OCI-LY7 (cell line): ENCODE measurements at regions not wholly inside any gene's neighbourhood (a gene's known extent, or its start where the extent isn't known, plus 50 kb on each side); places are given as distances from the start of the nearest gene placed in this dataset.
A peak's percentile ranks its signal among the peaks of the same experiment; 100 is the strongest.

ENCODE experiments used
- BruUV-seq: library from RNA; stranded (reverse); fragments of 400-500 nt; replicated peaks from 2 replicates; lab custom pipeline; 2021; lab: Mats Ljungman, UMichigan
- CTCF ChIA-PET: fragments of 300-600 bp; sonication (Branson Sonifier 250); formaldehyde crosslinking; loops from one replicate; lab custom pipeline; 2022; ENCODE audit warnings: antibody characterized with exemption; ENCODE audit not compliant: unreplicated experiment; lab: Charles Lee
- POLR2A ChIA-PET: fragments of 300-600 bp; sonication (Branson Sonifier 250); formaldehyde crosslinking; loops from one replicate; lab custom pipeline; 2022; ENCODE audit warnings: antibody characterized with exemption; lab: Charles Lee
- DNase-seq: peaks from one replicate; pipeline ENCODE4 v3.0.0-alpha.2; 2015; ENCODE audit warnings: low spot score
- H2AFZ ChIP-seq: fragments of 200-600 bp; sonication (generic), shearing (Covaris generic); 2 replicates; pipeline ENCODE4 v1.6.1; 2014; ENCODE audit warnings: mild to moderate bottlenecking, antibody characterized with exemption, low read length, moderate library complexity
- H3K27ac ChIP-seq: fragments of 200-600 bp; sonication (generic); 2 replicates; pipeline ENCODE4 v1.5.1; 2014; ENCODE audit warnings: mixed run types, low read depth, mild to moderate bottlenecking, moderate library complexity, low read length, inconsistent platforms; ENCODE audit not compliant: poor library complexity, severe bottlenecking
- H3K36me3 ChIP-seq: fragments of 200-600 bp; sonication (generic); 2 replicates; pipeline ENCODE4 v1.6.1; 2014; ENCODE audit warnings: mild to moderate bottlenecking, antibody characterized with exemption, low read length, moderate library complexity, mixed read lengths; ENCODE audit not compliant: insufficient read depth
- H3K4me1 ChIP-seq: fragments of 200-600 bp; sonication (generic); 2 replicates; pipeline ENCODE4 v1.5.1; 2014; ENCODE audit warnings: mild to moderate bottlenecking, low read length; ENCODE audit not compliant: insufficient read depth, poor library complexity, severe bottlenecking
- H3K4me2 ChIP-seq: fragments of 200-600 bp; sonication (generic); 2 replicates; pipeline ENCODE4 v1.6.1; 2014; ENCODE audit warnings: mild to moderate bottlenecking, low read length
- H3K4me3 ChIP-seq: fragments of 200-600 bp; sonication (generic); 2 replicates; pipeline ENCODE4 v1.5.1; 2014; ENCODE audit warnings: mild to moderate bottlenecking, low read depth, low read length; ENCODE audit not compliant: poor library complexity, severe bottlenecking
- H3K79me2 ChIP-seq: fragments of 200-600 bp; sonication (generic); 2 replicates; pipeline ENCODE4 v1.6.1; 2016; ENCODE audit warnings: low read depth, mild to moderate bottlenecking, low read length, moderate library complexity, mixed read lengths; ENCODE audit not compliant: insufficient read depth
- H3K9me2 ChIP-seq: fragments of 200-600 bp; sonication (generic); 2 replicates; pipeline ENCODE4 v1.6.1; 2016; ENCODE audit warnings: mild to moderate bottlenecking, low read length, mixed read lengths; ENCODE audit not compliant: insufficient read depth
- H3K9me3 ChIP-seq: fragments of 200-600 bp; sonication (generic); 2 replicates; pipeline ENCODE4 v1.6.1; 2014; ENCODE audit warnings: mild to moderate bottlenecking, mixed run types, low read length, mixed read lengths
- H4K20me1 ChIP-seq: fragments of 200-600 bp; sonication (generic); 2 replicates; pipeline ENCODE4 v1.6.1; 2014; ENCODE audit warnings: mild to moderate bottlenecking, antibody characterized with exemption, low read length, moderate library complexity, mixed read lengths; ENCODE audit not compliant: insufficient read depth
- EZH2phosphoT487 ChIP-seq: fragments of 200-600 bp; sonication (generic); IDR thresholded peaks from 2 replicates; pipeline ENCODE4 v1.6.1; 2018; ENCODE audit warnings: low read depth, borderline replicate concordance, mild to moderate bottlenecking, mixed run types, antibody characterized with exemption, low read length, moderate library complexity, mixed read lengths
- intact Hi-C: fragments of 100-400 bp; cut with micrococcal nuclease; formaldehyde crosslinking; loops from one replicate; pipeline ENCODE4 v1.10.0; 2022; ENCODE audit not compliant: unreplicated experiment
- TF ChIP-seq, protein P1 (sequence below): fragments of 200-600 bp; sonication (generic); conservative IDR thresholded peaks from 2 replicates; pipeline ENCODE4 v1.5.1; 2014; ENCODE audit warnings: mild to moderate bottlenecking, antibody characterized with exemption, low read length, moderate library complexity, mixed read lengths

DNA sequence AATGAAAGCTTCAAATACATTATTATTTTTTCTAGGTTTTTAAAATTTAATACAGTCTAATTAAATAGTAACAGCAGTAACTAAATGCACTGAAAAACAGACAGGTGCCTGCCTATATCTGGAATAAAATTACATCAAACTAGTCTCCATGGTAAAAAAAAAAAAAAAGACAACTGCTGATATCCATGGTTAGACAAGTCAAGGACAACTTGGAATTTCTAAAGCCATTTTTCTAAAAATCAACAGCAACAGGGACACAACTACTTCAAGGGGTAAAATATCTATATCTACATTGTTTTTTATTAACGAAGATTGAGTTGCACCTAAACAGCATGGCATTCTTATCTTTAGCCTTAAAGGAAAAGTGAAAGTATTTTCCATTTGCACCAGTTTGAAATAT is 74.7 kb upstream of the VPREB1 start:
- Histone ChIP-seq H3K4me1 (peaks cover 69% of the 10 kb centered on the region), H4K20me1 (no peaks in the 10 kb centered on the region), H3K9me2 (no peaks in the 10 kb centered on the region), H3K4me3 (peak overlapping the region; percentile 52), H3K27ac (peak overlapping the region; percentile 99), H3K4me2 (peak overlapping the region; percentile 98), H3K79me2 (peaks cover 7% of the 10 kb centered on the region; the same call in 1 of the 2 replicates), H3K9me3 (no peaks in the 10 kb centered on the region), H2AFZ (peak overlapping the region; percentile 75), H3K36me3 (no peaks in the 10 kb centered on the region)
- no peak for DNase-seq
- CTCF ChIA-PET, result interaction anchor here (0.6 to 1.5 kb wide), 3 partner anchors 14 to 59 kb away, joined by 3 to 4 read pairs (median 3); no protein-coding TSS in a partner anchor
- POLR2A ChIA-PET, result interaction anchor here (0.5 to 12.0 kb wide), 5 partner anchors 8 to 127 kb away, joined by 3 to 148 read pairs (median 16); no protein-coding TSS in a partner anchor
- TF ChIP-seq, protein P1, sequence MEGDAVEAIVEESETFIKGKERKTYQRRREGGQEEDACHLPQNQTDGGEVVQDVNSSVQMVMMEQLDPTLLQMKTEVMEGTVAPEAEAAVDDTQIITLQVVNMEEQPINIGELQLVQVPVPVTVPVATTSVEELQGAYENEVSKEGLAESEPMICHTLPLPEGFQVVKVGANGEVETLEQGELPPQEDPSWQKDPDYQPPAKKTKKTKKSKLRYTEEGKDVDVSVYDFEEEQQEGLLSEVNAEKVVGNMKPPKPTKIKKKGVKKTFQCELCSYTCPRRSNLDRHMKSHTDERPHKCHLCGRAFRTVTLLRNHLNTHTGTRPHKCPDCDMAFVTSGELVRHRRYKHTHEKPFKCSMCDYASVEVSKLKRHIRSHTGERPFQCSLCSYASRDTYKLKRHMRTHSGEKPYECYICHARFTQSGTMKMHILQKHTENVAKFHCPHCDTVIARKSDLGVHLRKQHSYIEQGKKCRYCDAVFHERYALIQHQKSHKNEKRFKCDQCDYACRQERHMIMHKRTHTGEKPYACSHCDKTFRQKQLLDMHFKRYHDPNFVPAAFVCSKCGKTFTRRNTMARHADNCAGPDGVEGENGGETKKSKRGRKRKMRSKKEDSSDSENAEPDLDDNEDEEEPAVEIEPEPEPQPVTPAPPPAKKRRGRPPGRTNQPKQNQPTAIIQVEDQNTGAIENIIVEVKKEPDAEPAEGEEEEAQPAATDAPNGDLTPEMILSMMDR, result no peak
- no peak for TF ChIP-seq EZH2phosphoT487
- no TSS peak for BruUV-seq
- intact Hi-C loops, result loop anchor here (2.0 to 10.0 kb wide), 4 partner anchors 59 to 865 kb away; partner anchors contain the start of gene IGLL5

DNA sequence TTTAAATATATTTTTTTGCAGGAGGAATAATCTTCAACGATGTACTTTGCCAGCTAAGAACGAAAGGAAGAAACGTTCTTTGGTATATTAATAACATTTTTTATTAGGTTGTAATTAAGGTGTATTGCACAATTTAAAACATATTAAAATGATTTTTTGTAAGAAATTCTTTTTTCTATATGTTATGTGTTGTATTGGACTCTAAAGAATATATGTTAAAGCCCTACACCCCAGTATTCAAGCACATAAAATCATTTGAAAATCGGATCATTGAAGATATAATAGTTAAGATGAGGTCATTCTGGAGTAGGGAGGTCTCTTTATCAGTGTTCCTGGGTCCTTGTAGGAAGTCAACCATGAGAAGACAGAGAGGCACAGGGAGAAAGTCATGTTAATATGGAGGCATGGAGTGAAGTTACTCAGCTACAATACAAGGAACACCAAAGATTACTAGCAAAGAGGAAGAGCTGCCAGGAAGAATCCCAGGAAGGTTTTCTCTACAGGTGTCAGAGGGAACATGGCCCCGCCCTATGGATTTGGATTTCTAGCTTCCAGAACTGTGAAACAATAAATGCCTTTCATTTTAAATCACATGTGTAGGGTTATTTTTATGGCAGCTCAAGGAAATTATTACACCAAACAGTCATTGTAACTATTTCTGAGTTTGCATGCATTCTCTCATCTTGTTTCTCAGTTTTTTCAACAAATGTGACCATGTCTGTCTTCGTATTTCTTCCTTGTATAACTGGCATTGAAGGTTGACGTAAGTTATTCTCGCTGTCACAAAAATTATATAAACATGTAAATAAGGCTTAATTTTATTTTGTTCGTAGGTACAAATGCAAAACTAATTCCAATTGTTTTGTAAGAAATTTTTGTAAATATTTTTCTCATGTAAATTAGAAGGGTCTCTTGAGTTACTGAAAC is 75.4 kb upstream of the VPREB1 start:
- H2AFZ ChIP-seq, result peak overlapping the region; percentile 75
- H3K27ac ChIP-seq, result peak overlapping the region; percentile 99
- POLR2A ChIA-PET, result interaction anchor here (0.5 to 12.0 kb wide), 11 partner anchors 10 to 132 kb away, joined by 3 to 148 read pairs (median 4); no protein-coding TSS in a partner anchor
- no TSS peak for BruUV-seq
- CTCF ChIA-PET, result interaction anchor here (1.1 to 3.3 kb wide), 3 partner anchors 11 to 111 kb away, joined by 3 to 17 read pairs (median 8); no protein-coding TSS in a partner anchor
- H3K4me3 ChIP-seq, result peak overlapping the region; percentile 69
- peak overlapping the region; percentile 98 for H3K4me2 ChIP-seq
- TF ChIP-seq, protein P1, result no peak
- TF ChIP-seq EZH2phosphoT487, result no peak
- H3K9me3 ChIP-seq, result no peaks in the 10 kb centered on the region
- intact Hi-C loops, result loop anchor here (1.0 to 10.0 kb wide), 5 partner anchors 13 to 866 kb away; partner anchors contain the start of gene IGLL5
- no peaks in the 10 kb centered on the region for H4K20me1 ChIP-seq
- no peaks in the 10 kb centered on the region for H3K36me3 ChIP-seq
- no peak for DNase-seq
- peaks cover 7% of the 10 kb centered on the region; the same call in 1 of the 2 replicates for H3K79me2 ChIP-seq
- H3K4me1 ChIP-seq, result peaks cover 76% of the 10 kb centered on the region
- no peaks in the 10 kb centered on the region for H3K9me2 ChIP-seq
